AG04449 (cell line): ENCODE measurements at regions not wholly inside any gene's neighbourhood (a gene's known extent, or its start where the extent isn't known, plus 50 kb on each side); places are given as distances from the start of the nearest gene placed in this dataset.

Experiments
- CTCF ChIA-PET: fragments of 350-600 bp; formaldehyde crosslinking; extraction: SDS; loops from one replicate; lab custom pipeline; 2021; ENCODE audit warnings: antibody characterized with exemption; lab: Yijun Ruan, JAX
- POLR2A ChIA-PET: fragments of 400-600, 350-600 bp; formaldehyde crosslinking; extraction: SDS; loops from one replicate; lab custom pipeline; 2020; ENCODE audit warnings: antibody characterized with exemption, inconsistent platforms; lab: Yijun Ruan, JAX
- DNase-seq: peaks from one replicate; pipeline ENCODE4 v3.0.0-alpha.2; 2010; ENCODE audit warnings: low read depth, low spot score
- H3K4me3 ChIP-seq: 2 replicates; pipeline ENCODE4 v1.5.1; 2011; ENCODE audit warnings: low read depth, mild to moderate bottlenecking, control low read depth, low read length
- CTCF ChIP-seq: IDR thresholded peaks from one replicate; pipeline ENCODE4 v1.5.1; 2011; ENCODE audit warnings: mild to moderate bottlenecking, moderate library complexity, low read length, control low read depth, inconsistent platforms; ENCODE audit not compliant: insufficient read depth; ENCODE audit errors: missing control alignments

GRCh38 chr1:64318428-64318827, 115.0 kb downstream of the UBE2U start:
- H3K4me3 ChIP-seq, result no peak overlapping the region
- POLR2A ChIA-PET, result no interaction called here
- no peak for DNase-seq
- CTCF ChIA-PET, result no interaction called here
- TF ChIP-seq CTCF, result no peak

- ChIA-PET POLR2A (no interaction called here), CTCF (no interaction called here)
- TF ChIP-seq CTCF, result no peak
- H3K4me3 ChIP-seq, result no peak overlapping the region
- no peak for DNase-seq
These were observed 116.6 kb downstream of the UBE2U start for GRCh38 chr1:64320007-64320406.

- H3K4me3 ChIP-seq, result no peak overlapping the region
- TF ChIP-seq CTCF, result no peak
- ChIA-PET CTCF (no interaction called here), POLR2A (no interaction called here)
- DNase-seq, result no peak
These were observed 117.0 kb downstream of the UBE2U start for GRCh38 chr1:64320470-64320869.

GRCh38 chr1:64320922-64321614, 117.6 kb downstream of the UBE2U start:
- no peak overlapping the region for H3K4me3 ChIP-seq
- no peak for DNase-seq
- ChIA-PET POLR2A (no interaction called here), CTCF (no interaction called here)
- no peak for TF ChIP-seq CTCF

- ChIA-PET POLR2A (no interaction called here), CTCF (no interaction called here)
- no peak for DNase-seq
- no peak overlapping the region for H3K4me3 ChIP-seq
- no peak for TF ChIP-seq CTCF
These were observed 119.6 kb downstream of the UBE2U start for GRCh38 chr1:64323054-64323453.

GRCh38 chr1:64323882-64324281, 120.5 kb downstream of the UBE2U start:
- POLR2A ChIA-PET, result no interaction called here
- no peak for DNase-seq
- no peak for TF ChIP-seq CTCF
- CTCF ChIA-PET, result no interaction called here
- no peak overlapping the region for H3K4me3 ChIP-seq
